ENCODE measurements at regions not wholly inside any gene's neighbourhood (a gene's known extent, or its start where the extent isn't known, plus 50 kb on each side); places are given as distances from the start of the nearest gene placed in this dataset.

- no peak for DNase-seq (ENCODE audit: low read depth, low spot score)
- peak; percentile 83 for FAIRE-seq
Observed at GRCh38 chr4:159410076-159410777, 307.3 kb downstream of the RAPGEF2 start.

GRCh38 chr4:159410891-159411290 lies 308.0 kb downstream of the RAPGEF2 start:
- Histone ChIP-seq H2AFZ (ENCODE audit: control insufficient read depth, low read length) (no peak overlapping the region), H3K27me3 (ENCODE audit: control insufficient read depth, extremely low read depth, insufficient read depth, low read length) (no peaks in the 10 kb centered on the region), H3K4me2 (ENCODE audit: control insufficient read depth, extremely low read depth, insufficient read depth, low read depth, low read length) (no peak overlapping the region), H3K36me3 (ENCODE audit: control insufficient read depth in 2 of 2, extremely low read depth in 1 of 2, insufficient read depth in 2 of 2, low read length in 2 of 2) (no peaks in the 10 kb centered on the region), H3K9me3 (ENCODE audit: control insufficient read depth, low read depth, low read length) (no peaks in the 10 kb centered on the region), H3K4me3 (ENCODE audit: control insufficient read depth in 2 of 3, extremely low read depth in 1 of 3, insufficient read depth in 2 of 3, low read depth in 1 of 3, low read length in 3 of 3) (no peak overlapping the region), H3K4me1 (ENCODE audit: control insufficient read depth, extremely low read depth, insufficient read depth, low read length) (peaks cover 16% of the 10 kb centered on the region), H4K20me1 (ENCODE audit: control insufficient read depth, extremely low read depth, insufficient read depth, low read length) (no peaks in the 10 kb centered on the region), H3K79me2 (ENCODE audit: control insufficient read depth, insufficient read depth, low read length) (no peaks in the 10 kb centered on the region), H3K9me1 (ENCODE audit: control insufficient read depth, extremely low read depth, insufficient read depth, low read length) (no peaks in the 10 kb centered on the region), H3K9ac (ENCODE audit: control insufficient read depth, extremely low read depth, insufficient read depth, low read length) (no peak overlapping the region), H3K27ac (ENCODE audit: control insufficient read depth, insufficient read depth, low read length) (no peak overlapping the region)
- FAIRE-seq (no peak), DNase-seq (ENCODE audit: low read depth, low spot score) (no peak)
- dilution Hi-C loops (cut with MboI; ENCODE audit: extremely low pct_ligation_motif_present, low sequenced_read_pairs) = no loop called here
- TF ChIP-seq CTCF (optimal IDR thresholded peaks at IDR 0.05 in 1 of 3, IDR thresholded peaks at IDR 0.05 in 1 of 3, conservative IDR thresholded peaks at IDR 0.05 in 1 of 3; ENCODE audit: extremely low read depth in 1 of 3, insufficient read depth in 2 of 3, low read length in 3 of 3) = no peak
- no peak for TF ChIP-seq EZH2 (IDR thresholded peaks at IDR 0.05; ENCODE audit: low read length)

More at GRCh38 chr4:159410076-159410777, 307.3 kb downstream of the RAPGEF2 start:
- no peaks in the 10 kb centered on the region for H3K79me2 ChIP-seq (ENCODE audit: control insufficient read depth, insufficient read depth, low read length)
- H3K9ac ChIP-seq (ENCODE audit: control insufficient read depth, extremely low read depth, insufficient read depth, low read length) = no peak overlapping the region
- no peaks in the 10 kb centered on the region for H3K9me3 ChIP-seq (ENCODE audit: control insufficient read depth, low read depth, low read length)
- dilution Hi-C loops (cut with MboI; ENCODE audit: extremely low pct_ligation_motif_present, low sequenced_read_pairs) = no loop called here
- H3K9me1 ChIP-seq (ENCODE audit: control insufficient read depth, extremely low read depth, insufficient read depth, low read length) = no peaks in the 10 kb centered on the region
- TF ChIP-seq EZH2 (IDR thresholded peaks at IDR 0.05; ENCODE audit: low read length) (no peak), CTCF (optimal IDR thresholded peaks at IDR 0.05 in 1 of 3, IDR thresholded peaks at IDR 0.05 in 1 of 3, conservative IDR thresholded peaks at IDR 0.05 in 1 of 3; ENCODE audit: extremely low read depth in 1 of 3, insufficient read depth in 2 of 3, low read length in 3 of 3) (no peak)
- H3K36me3 ChIP-seq (ENCODE audit: control insufficient read depth in 2 of 2, extremely low read depth in 1 of 2, insufficient read depth in 2 of 2, low read length in 2 of 2) = no peaks in the 10 kb centered on the region
- no peak overlapping the region for H2AFZ ChIP-seq (ENCODE audit: control insufficient read depth, low read length)
- H3K4me1 ChIP-seq (ENCODE audit: control insufficient read depth, extremely low read depth, insufficient read depth, low read length) = peaks cover 16% of the 10 kb centered on the region
- H3K4me2 ChIP-seq (ENCODE audit: control insufficient read depth, extremely low read depth, insufficient read depth, low read depth, low read length) = peak overlapping the region; percentile 68
- H4K20me1 ChIP-seq (ENCODE audit: control insufficient read depth, extremely low read depth, insufficient read depth, low read length) = no peaks in the 10 kb centered on the region
- peak overlapping the region in 1 of 3 experiments; percentile 6 for H3K4me3 ChIP-seq (ENCODE audit: control insufficient read depth in 2 of 3, extremely low read depth in 1 of 3, insufficient read depth in 2 of 3, low read depth in 1 of 3, low read length in 3 of 3)
- no peaks in the 10 kb centered on the region for H3K27me3 ChIP-seq (ENCODE audit: control insufficient read depth, extremely low read depth, insufficient read depth, low read length)
- H3K27ac ChIP-seq (ENCODE audit: control insufficient read depth, insufficient read depth, low read length) = peak overlapping the region; percentile 27

Measured in keratinocyte (primary cell).